K562 (cell line): ENCODE measurements at regions not wholly inside any gene's neighbourhood (a gene's known extent, or its start where the extent isn't known, plus 50 kb on each side); places are given as distances from the start of the nearest gene placed in this dataset.

Experiments
- ATAC-seq: fragments of 200-7000 bp; cut with Tn5 transposase; 3 replicates; pipeline ENCODE4 v1.9.1; 2020; ENCODE audit warnings: moderate library complexity
- BruUV-seq: library from RNA; stranded (reverse); fragments of 400-500 nt; replicated peaks from 2 replicates; lab custom pipeline; 2021; lab: Mats Ljungman, UMichigan
- CTCF ChIA-PET: fragments of 300-600 bp; formaldehyde crosslinking; extraction: SDS; loops from one replicate; lab custom pipeline; 2021; ENCODE audit warnings: low intra/inter-chr PET ratio; lab: Yijun Ruan, JAX
- POLR2A ChIA-PET: fragments of 300-600, 350-650 bp; sonication (Branson Sonifier 250); formaldehyde crosslinking; extraction: SDS; loops from one replicate; lab custom pipeline; 2021; ENCODE audit warnings: antibody characterized with exemption, inconsistent platforms; lab: Yijun Ruan, JAX
- DNase-seq, 4 experiments: peaks; one replicate each; pipeline versions ENCODE4 v3.0.0 to v3.0.0-alpha.2; 2011 to 2018; ENCODE audit warnings: low spot score in 3 of 4, mixed read lengths in 3 of 4; ENCODE audit errors: extremely low read depth in 1 of 4
- FAIRE-seq: peaks from 2 replicates; lab custom pipeline; 2011; peaks lifted over from hg19 to GRCh38; lab: Jason Lieb, UNC
- H2AFZ ChIP-seq: 2 replicates; pipeline ENCODE4 v1.6.0; 2011; ENCODE audit warnings: low read depth, low read length, control low read depth, inconsistent platforms
- H3K27ac ChIP-seq: fragments of 200-600 bp; 3 replicates; pipeline ENCODE4 v1.8.0; 2011; ENCODE audit warnings: low read depth, mild to moderate bottlenecking, control low read depth, inconsistent platforms, low read length, moderate library complexity, mixed read lengths; ENCODE audit errors: extremely low read depth
- H3K27me3 ChIP-seq, 2 experiments: fragments of 300-600 bp in 1 of 2; 2 replicates in 1 of 2; 3 replicates in 1 of 2; pipeline versions ENCODE4 v1.6.0 to v1.8.0; 2011; ENCODE audit warnings: inconsistent platforms in 2 of 2, low read length in 2 of 2, mild to moderate bottlenecking in 1 of 2, mixed read lengths in 1 of 2, moderate library complexity in 1 of 2; ENCODE audit not compliant: control insufficient read depth in 2 of 2, insufficient read depth in 2 of 2
- H3K36me3 ChIP-seq: fragments of 300-600 bp; 3 replicates; pipeline ENCODE4 v1.8.0; 2011; ENCODE audit warnings: mild to moderate bottlenecking, low read length, inconsistent platforms; ENCODE audit not compliant: control insufficient read depth, insufficient read depth
- H3K4me1 ChIP-seq, 2 experiments: fragments of 200-600 bp in 1 of 2; replicated peaks in 1 of 2; 2 replicates in 1 of 2; 3 replicates in 1 of 2; pipeline versions ENCODE4 v1.5.1 to v1.8.0; 2011; ENCODE audit warnings: inconsistent platforms in 2 of 2, low read length in 2 of 2, mild to moderate bottlenecking in 1 of 2, mixed read lengths in 1 of 2, moderate library complexity in 1 of 2; ENCODE audit not compliant: control insufficient read depth in 2 of 2, insufficient read depth in 2 of 2
- H3K4me2 ChIP-seq: 2 replicates; pipeline ENCODE4 v1.6.1; 2011; ENCODE audit warnings: low read length, control low read depth, inconsistent platforms, mixed read lengths; ENCODE audit not compliant: insufficient read depth
- H3K4me3 ChIP-seq: fragments of 200-600 bp; sonication (generic), shearing (Covaris generic); 2 replicates; pipeline ENCODE4 v1.5.1; 2016; ENCODE audit warnings: control low read depth, inconsistent platforms
- H3K79me2 ChIP-seq: fragments of 200-600 bp; 3 replicates; pipeline ENCODE4 v1.8.0; 2011; ENCODE audit warnings: low read length, inconsistent platforms; ENCODE audit not compliant: control insufficient read depth, insufficient read depth
- H3K9ac ChIP-seq, 2 experiments: 2 replicates each; pipeline versions ENCODE4 v1.6.0 to v1.6.1; 2011; ENCODE audit warnings: low read depth in 2 of 2, low read length in 2 of 2, control low read depth in 1 of 2, inconsistent platforms in 1 of 2, mild to moderate bottlenecking in 1 of 2, mixed read lengths in 1 of 2; ENCODE audit not compliant: insufficient read depth in 1 of 2
- H3K9me1 ChIP-seq: one replicate; pipeline ENCODE4 v1.6.0; 2011; ENCODE audit warnings: inconsistent platforms, mild to moderate bottlenecking, low read length, moderate library complexity; ENCODE audit not compliant: control insufficient read depth, insufficient read depth
- H3K9me3 ChIP-seq: replicated peaks from 2 replicates; pipeline ENCODE4 v1.5.1; 2011; ENCODE audit warnings: low read depth, low read length, inconsistent platforms; ENCODE audit not compliant: control insufficient read depth, insufficient read depth
- H4K20me1 ChIP-seq: replicated peaks from 2 replicates; pipeline ENCODE4 v1.6.1; 2011; ENCODE audit warnings: low read length, inconsistent platforms, mixed read lengths; ENCODE audit not compliant: control insufficient read depth, insufficient read depth
- BCLAF1 ChIP-seq, 2 experiments: fragments of 450-650 bp in 1 of 2; IDR thresholded peaks; 2 replicates each; pipeline ENCODE4 v1.6.1; 2011 to 2017; ENCODE audit warnings: low read depth in 2 of 2, antibody characterized with exemption in 1 of 2, borderline replicate concordance in 1 of 2, low read length in 1 of 2, mild to moderate bottlenecking in 1 of 2, mixed read lengths in 1 of 2; ENCODE audit not compliant: control insufficient read depth in 1 of 2
- BRD9 ChIP-seq: fragments of 450-650 bp; IDR thresholded peaks from 2 replicates; pipeline ENCODE4 v1.6.1; 2018; ENCODE audit warnings: low read depth; ENCODE audit not compliant: partially characterized antibody
- CTBP1 ChIP-seq: fragments of 450-650 bp; IDR thresholded peaks from 2 replicates; pipeline ENCODE4 v1.6.1; 2016; ENCODE audit warnings: borderline replicate concordance
- FOXA3 ChIP-seq, 2 experiments: fragments of 450-650 bp in 1 of 2; sonication (generic) in 1 of 2; formaldehyde crosslinking; IDR thresholded peaks in 1 of 2; conservative IDR thresholded peaks in 1 of 2; 2 replicates each; pipeline versions ENCODE4 v1.4.0 to v1.8.0; 2020 to 2022; ENCODE audit warnings: mild to moderate bottlenecking in 2 of 2, missing genetic modification reagents in 1 of 2
- RHOXF2B ChIP-seq: fragments of 250-450 bp; sonication (Bioruptor Pico); conservative IDR thresholded peaks from 2 replicates; pipeline ENCODE4 v1.5.1; 2021
- SMC3 ChIP-seq: conservative IDR thresholded peaks from 2 replicates; pipeline ENCODE4 v1.6.1; 2011; ENCODE audit warnings: low read depth, low read length, improper control_type of control experiment; ENCODE audit not compliant: insufficient read depth
- TFAP4 ChIP-seq: sonication (generic); formaldehyde crosslinking; IDR thresholded peaks from 2 replicates; pipeline ENCODE4 v1.8.0; 2022; ENCODE audit warnings: missing genetic modification reagents, mild to moderate bottlenecking, moderate library complexity, borderline replicate concordance
- ZBTB2 ChIP-seq: fragments of 450-650 bp; IDR thresholded peaks from 2 replicates; pipeline ENCODE4 v1.6.1; 2016; ENCODE audit warnings: antibody characterized with exemption
- ZC3H11A ChIP-seq: IDR thresholded peaks from 2 replicates; pipeline ENCODE4 v1.6.1; 2012; ENCODE audit warnings: low read depth, low read length, improper control_type of control experiment
- ZNF121 ChIP-seq: sonication (generic); formaldehyde crosslinking; conservative IDR thresholded peaks from 2 replicates; pipeline ENCODE4 v1.8.0; 2022; ENCODE audit warnings: missing genetic modification reagents
- ZNF140 ChIP-seq: fragments of 250-450 bp; sonication (Bioruptor Pico); IDR thresholded peaks from 2 replicates; pipeline ENCODE4 v1.8.0; 2021; ENCODE audit warnings: moderate library complexity, mild to moderate bottlenecking, inconsistent platforms
- WGBS: fragments of 100-300 bp; shearing (Covaris generic); methylation state at CpG from one replicate; pipeline ENCODE4 v1.1.6; 2016; ENCODE audit warnings: low coverage, mixed read lengths; ENCODE audit not compliant: insufficient coverage; ENCODE audit errors: missing lambda C conversion rate; 5-methylcytosine and 5-hydroxymethylcytosine counted together
- in situ Hi-C: fragments of 300-500 bp; cut with MboI; formaldehyde crosslinking; loops from 4 replicates; pipeline ENCODE4 v1.15.0; 2018; ENCODE audit warnings: inconsistent platforms, mixed read lengths
- intact Hi-C: fragments of 100-400 bp; cut with micrococcal nuclease; formaldehyde crosslinking; loops from 2 replicates; pipeline ENCODE4 v1.14.2; 2022

GRCh38 chr20:10965936-10966470, 292.2 kb upstream of the JAG1 start:
- no peak overlapping the region for H3K4me2 ChIP-seq
- no peaks in the 10 kb centered on the region for H3K9me1 ChIP-seq
- no peaks in the 10 kb centered on the region for H3K79me2 ChIP-seq
- ATAC-seq = no peak
- ChIA-PET CTCF (no interaction called here), POLR2A (no interaction called here)
- no peaks in the 10 kb centered on the region for H3K9me3 ChIP-seq
- no peak overlapping the region for H3K4me3 ChIP-seq
- TF ChIP-seq ZNF140 (CRISPR knock-in tag) (no peak), TFAP4 (CRISPR knock-in tag) (no peak)
- no peak for DNase-seq
- no peaks in the 10 kb centered on the region for H3K27me3 ChIP-seq
- H3K36me3 ChIP-seq = no peaks in the 10 kb centered on the region
- H4K20me1 ChIP-seq = no peaks in the 10 kb centered on the region
- no peak overlapping the region for H3K27ac ChIP-seq
- no peak for FAIRE-seq
- intact Hi-C loops = no loop called here
- in situ Hi-C loops = no loop called here
- H2AFZ ChIP-seq = no peak overlapping the region
- 0% methylated on average over 4 of the region's 4 CpGs for WGBS
- H3K4me1 ChIP-seq = no peaks in the 10 kb centered on the region
- H3K9ac ChIP-seq = no peak overlapping the region
- no TSS peak for BruUV-seq

- no peak overlapping the region for H2AFZ ChIP-seq
- H3K79me2 ChIP-seq = no peaks in the 10 kb centered on the region
- H3K36me3 ChIP-seq = no peaks in the 10 kb centered on the region
- no peak for FAIRE-seq
- H3K27ac ChIP-seq = no peak overlapping the region
- intact Hi-C loops (no loop called here), in situ Hi-C loops (no loop called here)
- no peaks in the 10 kb centered on the region for H4K20me1 ChIP-seq
- ChIA-PET CTCF (no interaction called here), POLR2A (no interaction called here)
- H3K9ac ChIP-seq = no peak overlapping the region
- DNase-seq = no peak
- H3K4me3 ChIP-seq = no peak overlapping the region
- ATAC-seq = no peak
- no peaks in the 10 kb centered on the region for H3K9me3 ChIP-seq
- H3K4me2 ChIP-seq = no peak overlapping the region
- H3K4me1 ChIP-seq = no peaks in the 10 kb centered on the region
- no peaks in the 10 kb centered on the region for H3K27me3 ChIP-seq
- no peaks in the 10 kb centered on the region for H3K9me1 ChIP-seq
- BruUV-seq = no TSS peak
- WGBS = 0% methylated on average over 1 of the region's 1 CpG
- TF ChIP-seq ZBTB2 (no peak), ZNF121 (CRISPR knock-in tag) (no peak), SMC3 (no peak), FOXA3 (CRISPR knock-in tag; conservative IDR thresholded peaks at IDR 0.05 in 1 of 2, IDR thresholded peaks at IDR 0.05 in 1 of 2) (no peak), BCLAF1 (IDR thresholded peaks at IDR 0.05; ENCODE audit: borderline replicate concordance in 1 of 2, control insufficient read depth in 1 of 2, low read depth in 2 of 2, low read length in 1 of 2) (no peak), BRD9 (no peak), RHOXF2B (CRISPR knock-in tag) (no peak), ZC3H11A (no peak), CTBP1 (no peak)
Observed at GRCh38 chr20:10970109-10970508, 296.3 kb upstream of the JAG1 start.
